GM21737 (cell line): ENCODE measurements at regions not wholly inside any gene's neighbourhood (a gene's known extent, or its start where the extent isn't known, plus 50 kb on each side); places are given as distances from the start of the nearest gene placed in this dataset.

Source experiments
- ATAC-seq: cut with Tn5 transposase; IDR thresholded peaks from one replicate; pipeline ENCODE4 v1.9.1; 2021; ENCODE audit warnings: mild to moderate bottlenecking, moderate library complexity; ENCODE audit not compliant: unreplicated experiment

DNA sequence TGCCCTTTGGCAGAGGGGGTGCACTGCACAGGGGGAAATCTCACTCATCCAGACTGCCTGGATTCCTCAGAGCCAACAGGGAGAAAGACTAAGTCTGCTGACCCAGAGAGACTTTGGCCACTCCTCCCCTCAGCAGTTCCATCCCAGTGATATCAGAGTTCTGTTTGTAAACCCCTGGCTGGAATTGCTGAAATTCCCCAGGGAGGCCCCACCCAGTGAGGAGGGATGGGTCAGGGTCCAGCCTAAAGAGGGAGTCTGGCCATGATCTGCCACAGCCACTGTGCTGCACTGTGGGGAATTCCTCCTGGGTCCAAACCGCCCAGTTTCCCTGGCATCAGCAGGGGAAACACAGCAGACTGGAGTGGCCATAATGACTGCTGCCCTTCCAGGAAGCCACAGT lies 54.9 kb upstream of the USP15 start:
- ATAC-seq, result no peak

DNA sequence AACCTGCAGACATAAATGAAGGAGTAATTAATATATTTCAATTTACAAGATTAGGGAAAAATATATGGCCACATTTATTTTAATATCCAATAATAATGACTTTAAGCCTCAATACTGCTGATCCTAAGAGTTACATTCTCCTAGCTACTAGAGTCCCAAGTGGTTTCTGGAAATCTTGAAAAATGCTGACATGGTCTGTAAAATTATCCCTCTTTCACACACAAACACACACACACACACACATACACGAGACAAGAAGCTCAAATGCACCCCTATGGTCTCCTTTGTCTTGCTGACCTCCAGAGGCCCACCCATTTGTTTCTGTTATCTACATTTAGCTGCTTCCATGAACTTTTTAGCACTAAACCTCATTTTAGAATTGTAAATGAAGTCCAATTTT lies 53.0 kb upstream of the USP15 start:
- no peak for ATAC-seq
